HepG2 (cell line): ENCODE measurements at regions not wholly inside any gene's neighbourhood (a gene's known extent, or its start where the extent isn't known, plus 50 kb on each side); places are given as distances from the start of the nearest gene placed in this dataset.
A peak's percentile ranks its signal among the peaks of the same experiment; 100 is the strongest.

ENCODE experiments used
- DNMT1 ChIP-seq: sonication (generic); formaldehyde crosslinking; IDR thresholded peaks from 2 replicates; pipeline ENCODE4 v1.5.1; 2020; ENCODE audit warnings: mild to moderate bottlenecking, missing genetic modification reagents
- ELF4 ChIP-seq: sonication (generic); formaldehyde crosslinking; IDR thresholded peaks from 2 replicates; pipeline ENCODE4 v1.5.0; 2020; ENCODE audit warnings: missing genetic modification reagents, mild to moderate bottlenecking, moderate library complexity, borderline replicate concordance
- MAFF ChIP-seq: IDR thresholded peaks from 2 replicates; pipeline ENCODE4 v1.6.1; 2011; ENCODE audit warnings: low read depth, low read length, improper control_type of control experiment
- NAIF1 ChIP-seq: sonication (generic); formaldehyde crosslinking; IDR thresholded peaks from 2 replicates; pipeline ENCODE4 v1.5.0; 2020; ENCODE audit warnings: mild to moderate bottlenecking, missing genetic modification reagents, borderline replicate concordance
- POGZ ChIP-seq: sonication (generic); formaldehyde crosslinking; IDR thresholded peaks from 2 replicates; pipeline ENCODE4 v1.4.0; 2020; ENCODE audit warnings: mild to moderate bottlenecking, missing genetic modification reagents
- SAP130 ChIP-seq: IDR thresholded peaks from 2 replicates; pipeline ENCODE4 v1.6.1; 2016; ENCODE audit warnings: low read depth
- SMARCE1 ChIP-seq: fragments of 450-650 bp; IDR thresholded peaks from 2 replicates; pipeline ENCODE4 v1.6.1; 2017; ENCODE audit warnings: borderline replicate concordance
- ZFP82 ChIP-seq: sonication (generic); formaldehyde crosslinking; IDR thresholded peaks from 2 replicates; pipeline ENCODE4 v1.5.1; 2020; ENCODE audit warnings: mild to moderate bottlenecking, missing genetic modification reagents, borderline replicate concordance
- ZNF652 ChIP-seq: IDR thresholded peaks from 2 replicates; pipeline ENCODE4 v1.6.1; 2016; ENCODE audit warnings: low read depth, borderline replicate concordance
- ZNF7 ChIP-seq: IDR thresholded peaks from 2 replicates; pipeline ENCODE4 v1.6.1; 2016; ENCODE audit warnings: missing biosample characterization, missing genetic modification reagents
- TF ChIP-seq, protein P1 (sequence below): sonication (generic); formaldehyde crosslinking; conservative IDR thresholded peaks from 2 replicates; pipeline ENCODE4 v1.4.0; 2020; ENCODE audit warnings: mild to moderate bottlenecking, missing genetic modification reagents, moderate library complexity
- TF ChIP-seq, protein P2 (sequence below): sonication (generic); formaldehyde crosslinking; conservative IDR thresholded peaks from 2 replicates; pipeline ENCODE4 v1.4.0; 2020; ENCODE audit warnings: missing genetic modification reagents
- TF ChIP-seq, protein P3 (sequence below): sonication (generic); formaldehyde crosslinking; IDR thresholded peaks from 2 replicates; pipeline ENCODE4 v1.4.0; 2020; ENCODE audit warnings: low read depth, mild to moderate bottlenecking, missing genetic modification reagents
- TF ChIP-seq, protein P4 (sequence below): sonication (generic); formaldehyde crosslinking; IDR thresholded peaks from 2 replicates; pipeline ENCODE4 v1.8.0; 2022; ENCODE audit warnings: missing genetic modification reagents, mild to moderate bottlenecking, borderline replicate concordance

DNA sequence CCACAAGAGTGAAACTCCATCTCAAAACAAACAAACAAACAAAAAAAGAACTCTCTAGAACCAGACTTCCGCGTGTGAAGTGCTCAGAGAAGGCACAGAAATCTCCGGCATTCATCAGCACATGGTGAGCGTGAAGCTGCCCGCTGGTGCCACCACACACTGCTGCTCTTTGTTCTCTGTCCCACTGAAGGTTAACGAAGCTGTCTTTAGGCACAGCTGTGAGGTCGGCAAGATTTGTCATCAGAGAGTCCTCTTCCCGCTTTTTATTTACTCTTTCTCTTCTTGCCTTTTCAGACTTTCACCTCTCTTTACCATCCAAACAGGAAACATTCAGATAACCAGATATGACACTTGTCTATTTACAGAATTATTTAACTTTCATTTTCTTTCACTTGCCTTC, 115.2 kb upstream of the ARGLU1 start (continued):
- TF ChIP-seq ZFP82 (CRISPR knock-in tag) (no peak), ZNF652 (CRISPR knock-in tag) (0 out of 2 replicates have a peak, but pooled peaks have one; percentile 22), SMARCE1 (no peak), MAFF (no peak), NAIF1 (CRISPR knock-in tag) (no peak), ZNF7 (CRISPR knock-in tag) (peak; percentile 92), SAP130 (CRISPR knock-in tag) (peak; percentile 23; the same call in 1 of the 2 replicates), ELF4 (no peak), DNMT1 (CRISPR knock-in tag) (no peak), POGZ (CRISPR knock-in tag) (0 out of 2 replicates have a peak, but pooled peaks have one; percentile 24)
- TF ChIP-seq, protein P1, sequence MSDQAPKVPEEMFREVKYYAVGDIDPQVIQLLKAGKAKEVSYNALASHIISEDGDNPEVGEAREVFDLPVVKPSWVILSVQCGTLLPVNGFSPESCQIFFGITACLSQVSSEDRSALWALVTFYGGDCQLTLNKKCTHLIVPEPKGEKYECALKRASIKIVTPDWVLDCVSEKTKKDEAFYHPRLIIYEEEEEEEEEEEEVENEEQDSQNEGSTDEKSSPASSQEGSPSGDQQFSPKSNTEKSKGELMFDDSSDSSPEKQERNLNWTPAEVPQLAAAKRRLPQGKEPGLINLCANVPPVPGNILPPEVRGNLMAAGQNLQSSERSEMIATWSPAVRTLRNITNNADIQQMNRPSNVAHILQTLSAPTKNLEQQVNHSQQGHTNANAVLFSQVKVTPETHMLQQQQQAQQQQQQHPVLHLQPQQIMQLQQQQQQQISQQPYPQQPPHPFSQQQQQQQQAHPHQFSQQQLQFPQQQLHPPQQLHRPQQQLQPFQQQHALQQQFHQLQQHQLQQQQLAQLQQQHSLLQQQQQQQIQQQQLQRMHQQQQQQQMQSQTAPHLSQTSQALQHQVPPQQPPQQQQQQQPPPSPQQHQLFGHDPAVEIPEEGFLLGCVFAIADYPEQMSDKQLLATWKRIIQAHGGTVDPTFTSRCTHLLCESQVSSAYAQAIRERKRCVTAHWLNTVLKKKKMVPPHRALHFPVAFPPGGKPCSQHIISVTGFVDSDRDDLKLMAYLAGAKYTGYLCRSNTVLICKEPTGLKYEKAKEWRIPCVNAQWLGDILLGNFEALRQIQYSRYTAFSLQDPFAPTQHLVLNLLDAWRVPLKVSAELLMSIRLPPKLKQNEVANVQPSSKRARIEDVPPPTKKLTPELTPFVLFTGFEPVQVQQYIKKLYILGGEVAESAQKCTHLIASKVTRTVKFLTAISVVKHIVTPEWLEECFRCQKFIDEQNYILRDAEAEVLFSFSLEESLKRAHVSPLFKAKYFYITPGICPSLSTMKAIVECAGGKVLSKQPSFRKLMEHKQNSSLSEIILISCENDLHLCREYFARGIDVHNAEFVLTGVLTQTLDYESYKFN (CRISPR knock-in tag): 0 out of 2 replicates have a peak, but pooled peaks have one; percentile 24
- TF ChIP-seq, protein P2, sequence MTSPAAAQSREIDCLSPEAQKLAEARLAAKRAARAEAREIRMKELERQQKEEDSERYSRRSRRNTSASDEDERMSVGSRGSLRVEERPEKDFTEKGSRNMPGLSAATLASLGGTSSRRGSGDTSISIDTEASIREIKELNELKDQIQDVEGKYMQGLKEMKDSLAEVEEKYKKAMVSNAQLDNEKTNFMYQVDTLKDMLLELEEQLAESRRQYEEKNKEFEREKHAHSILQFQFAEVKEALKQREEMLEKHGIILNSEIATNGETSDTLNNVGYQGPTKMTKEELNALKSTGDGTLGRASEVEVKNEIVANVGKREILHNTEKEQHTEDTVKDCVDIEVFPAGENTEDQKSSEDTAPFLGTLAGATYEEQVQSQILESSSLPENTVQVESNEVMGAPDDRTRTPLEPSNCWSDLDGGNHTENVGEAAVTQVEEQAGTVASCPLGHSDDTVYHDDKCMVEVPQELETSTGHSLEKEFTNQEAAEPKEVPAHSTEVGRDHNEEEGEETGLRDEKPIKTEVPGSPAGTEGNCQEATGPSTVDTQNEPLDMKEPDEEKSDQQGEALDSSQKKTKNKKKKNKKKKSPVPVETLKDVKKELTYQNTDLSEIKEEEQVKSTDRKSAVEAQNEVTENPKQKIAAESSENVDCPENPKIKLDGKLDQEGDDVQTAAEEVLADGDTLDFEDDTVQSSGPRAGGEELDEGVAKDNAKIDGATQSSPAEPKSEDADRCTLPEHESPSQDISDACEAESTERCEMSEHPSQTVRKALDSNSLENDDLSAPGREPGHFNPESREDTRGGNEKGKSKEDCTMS (CRISPR knock-in tag): no peak
- TF ChIP-seq, protein P3, sequence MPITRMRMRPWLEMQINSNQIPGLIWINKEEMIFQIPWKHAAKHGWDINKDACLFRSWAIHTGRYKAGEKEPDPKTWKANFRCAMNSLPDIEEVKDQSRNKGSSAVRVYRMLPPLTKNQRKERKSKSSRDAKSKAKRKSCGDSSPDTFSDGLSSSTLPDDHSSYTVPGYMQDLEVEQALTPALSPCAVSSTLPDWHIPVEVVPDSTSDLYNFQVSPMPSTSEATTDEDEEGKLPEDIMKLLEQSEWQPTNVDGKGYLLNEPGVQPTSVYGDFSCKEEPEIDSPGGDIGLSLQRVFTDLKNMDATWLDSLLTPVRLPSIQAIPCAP (CRISPR knock-in tag): no peak
- TF ChIP-seq, protein P4, sequence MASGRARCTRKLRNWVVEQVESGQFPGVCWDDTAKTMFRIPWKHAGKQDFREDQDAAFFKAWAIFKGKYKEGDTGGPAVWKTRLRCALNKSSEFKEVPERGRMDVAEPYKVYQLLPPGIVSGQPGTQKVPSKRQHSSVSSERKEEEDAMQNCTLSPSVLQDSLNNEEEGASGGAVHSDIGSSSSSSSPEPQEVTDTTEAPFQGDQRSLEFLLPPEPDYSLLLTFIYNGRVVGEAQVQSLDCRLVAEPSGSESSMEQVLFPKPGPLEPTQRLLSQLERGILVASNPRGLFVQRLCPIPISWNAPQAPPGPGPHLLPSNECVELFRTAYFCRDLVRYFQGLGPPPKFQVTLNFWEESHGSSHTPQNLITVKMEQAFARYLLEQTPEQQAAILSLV: no peak
